ENCODE measurements at regions not wholly inside any gene's neighbourhood (a gene's known extent, or its start where the extent isn't known, plus 50 kb on each side); places are given as distances from the start of the nearest gene placed in this dataset.
"Not testable (repeated sequence)": the region's sequence is repeated elsewhere in the genome, so short reads cannot be mapped to it uniquely, and the experiment has no call there.

DNA sequence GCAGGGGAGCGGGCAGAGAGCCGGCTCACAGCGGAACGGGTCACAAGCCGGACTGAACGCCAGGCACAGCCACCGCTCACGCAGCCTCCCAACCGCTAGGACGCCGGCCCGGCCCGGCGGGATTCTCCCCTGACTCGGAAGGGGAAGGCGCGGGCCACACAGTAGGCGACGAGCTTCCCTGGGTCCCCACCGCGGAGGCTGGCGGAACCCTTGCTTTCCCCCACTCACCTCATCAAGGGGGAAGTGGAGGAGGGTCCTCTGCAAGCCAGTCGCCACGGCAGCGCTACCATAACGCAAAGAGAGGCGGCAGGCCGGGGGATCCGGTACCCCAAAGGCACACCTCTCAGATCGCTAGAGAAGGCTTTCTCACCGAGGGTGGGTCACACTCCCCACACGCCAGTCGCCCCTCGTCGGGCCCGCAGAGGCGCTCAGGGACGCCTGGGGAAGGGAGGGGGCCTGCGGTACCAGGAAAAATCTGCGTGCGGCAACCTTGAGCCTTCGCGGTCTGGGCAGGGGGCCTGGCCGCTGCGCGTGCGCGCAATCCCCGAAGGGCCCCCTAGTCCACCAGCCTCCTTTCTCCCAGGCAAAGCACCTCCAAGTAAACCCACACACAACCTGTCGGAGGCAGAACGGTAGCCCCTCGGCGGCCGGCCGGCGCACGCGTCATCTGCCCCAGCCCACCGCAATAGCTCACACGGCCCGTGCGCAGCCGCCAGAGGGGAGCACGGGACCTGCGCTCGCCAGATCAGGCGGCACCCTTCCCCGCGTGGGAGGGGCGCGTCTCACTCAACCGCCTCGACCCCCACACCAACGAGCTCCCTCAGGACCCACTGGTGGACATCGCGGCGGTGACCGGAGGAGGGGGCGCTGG lies 95.8 kb upstream of the ANKRD30BL start:
- TF ChIP-seq, protein P1, sequence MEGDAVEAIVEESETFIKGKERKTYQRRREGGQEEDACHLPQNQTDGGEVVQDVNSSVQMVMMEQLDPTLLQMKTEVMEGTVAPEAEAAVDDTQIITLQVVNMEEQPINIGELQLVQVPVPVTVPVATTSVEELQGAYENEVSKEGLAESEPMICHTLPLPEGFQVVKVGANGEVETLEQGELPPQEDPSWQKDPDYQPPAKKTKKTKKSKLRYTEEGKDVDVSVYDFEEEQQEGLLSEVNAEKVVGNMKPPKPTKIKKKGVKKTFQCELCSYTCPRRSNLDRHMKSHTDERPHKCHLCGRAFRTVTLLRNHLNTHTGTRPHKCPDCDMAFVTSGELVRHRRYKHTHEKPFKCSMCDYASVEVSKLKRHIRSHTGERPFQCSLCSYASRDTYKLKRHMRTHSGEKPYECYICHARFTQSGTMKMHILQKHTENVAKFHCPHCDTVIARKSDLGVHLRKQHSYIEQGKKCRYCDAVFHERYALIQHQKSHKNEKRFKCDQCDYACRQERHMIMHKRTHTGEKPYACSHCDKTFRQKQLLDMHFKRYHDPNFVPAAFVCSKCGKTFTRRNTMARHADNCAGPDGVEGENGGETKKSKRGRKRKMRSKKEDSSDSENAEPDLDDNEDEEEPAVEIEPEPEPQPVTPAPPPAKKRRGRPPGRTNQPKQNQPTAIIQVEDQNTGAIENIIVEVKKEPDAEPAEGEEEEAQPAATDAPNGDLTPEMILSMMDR (conservative IDR thresholded peaks at IDR 0.05; ENCODE audit: low read length): not testable (repeated sequence)
- not testable (repeated sequence) for TF ChIP-seq EZH2phosphoT487 (IDR thresholded peaks at IDR 0.05; ENCODE audit: borderline replicate concordance)

All from Loucy (cell line).